ENCODE measurements at regions not wholly inside any gene's neighbourhood (a gene's known extent, or its start where the extent isn't known, plus 50 kb on each side); places are given as distances from the start of the nearest gene placed in this dataset.

DNA sequence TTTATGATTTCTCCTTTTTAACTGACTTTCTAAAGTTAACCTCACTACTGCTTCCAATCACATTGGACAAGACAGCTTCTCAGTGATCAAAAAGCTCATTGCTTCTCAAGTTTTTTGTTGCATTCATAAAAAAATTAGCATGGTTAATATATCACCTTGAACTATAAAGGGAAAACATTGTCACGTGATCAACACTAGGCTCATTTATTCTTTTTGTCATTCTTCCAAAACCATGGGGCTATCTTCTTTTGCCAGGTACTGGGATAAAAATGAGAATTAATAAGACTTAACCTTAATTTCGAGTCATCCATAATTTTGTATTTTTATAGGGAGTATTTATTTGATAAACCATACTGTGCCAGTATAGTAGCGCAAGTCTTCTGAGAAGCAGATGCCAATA lies 1105.9 kb upstream of the TENM3 start:
- H3K9ac ChIP-seq (ENCODE audit: insufficient read depth, low read depth, low read length), result no peak overlapping the region
- no peak overlapping the region for H3K4me3 ChIP-seq (replicated peaks in 1 of 3; ENCODE audit: insufficient read depth in 1 of 3, low read depth in 2 of 3, low read length in 3 of 3)
- WGBS (ENCODE audit: low lambda C conversion rate), result 20% methylated on average over 3 of the region's 3 CpGs
- no peaks in the 10 kb centered on the region; a peak in 1 of 5 replicates for H3K27me3 ChIP-seq (ENCODE audit: control insufficient read depth in 1 of 2, insufficient read depth in 2 of 2, low read length in 2 of 2)
- H3K36me3 ChIP-seq (replicated peaks in 1 of 2; ENCODE audit: control insufficient read depth in 1 of 2, insufficient read depth in 2 of 2, low read length in 2 of 2), result no peaks in the 10 kb centered on the region
- ChIA-PET POLR2A (no interaction called here), CTCF (ENCODE audit: low intra/inter-chr PET ratio, low total read pairs) (no interaction called here)
- H3K79me2 ChIP-seq (ENCODE audit: insufficient read depth, low read length), result no peaks in the 10 kb centered on the region
- no TSS peak for BruUV-seq (replicated peaks)
- FAIRE-seq, result no peak
- intact Hi-C loops (cut with micrococcal nuclease; ENCODE audit: unreplicated experiment) (no loop called here), in situ Hi-C loops (cut with HindIII; ENCODE audit: extremely low pct_ligation_motif_present, low pct_unique_long_range_greater_than_20kb) (no loop called here)
- no peaks in the 10 kb centered on the region for H4K20me1 ChIP-seq (ENCODE audit: insufficient read depth, low read length)
- no peaks in the 10 kb centered on the region for H3K4me1 ChIP-seq (ENCODE audit: insufficient read depth, low read length)
- no peak for ATAC-seq
- DNase-seq (ENCODE audit: low spot score), result no peak
- TF ChIP-seq RAD51 (IDR thresholded peaks at IDR 0.05; ENCODE audit: borderline replicate concordance) (peak; percentile 72), ZNF512 (CRISPR knock-in tag; IDR thresholded peaks at IDR 0.05) (no peak), ZSCAN5A (CRISPR knock-in tag; IDR thresholded peaks at IDR 0.05; ENCODE audit: borderline replicate concordance) (no peak)
- TF ChIP-seq, protein P1, sequence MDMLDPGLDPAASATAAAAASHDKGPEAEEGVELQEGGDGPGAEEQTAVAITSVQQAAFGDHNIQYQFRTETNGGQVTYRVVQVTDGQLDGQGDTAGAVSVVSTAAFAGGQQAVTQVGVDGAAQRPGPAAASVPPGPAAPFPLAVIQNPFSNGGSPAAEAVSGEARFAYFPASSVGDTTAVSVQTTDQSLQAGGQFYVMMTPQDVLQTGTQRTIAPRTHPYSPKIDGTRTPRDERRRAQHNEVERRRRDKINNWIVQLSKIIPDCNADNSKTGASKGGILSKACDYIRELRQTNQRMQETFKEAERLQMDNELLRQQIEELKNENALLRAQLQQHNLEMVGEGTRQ (IDR thresholded peaks at IDR 0.05; ENCODE audit: low read depth, low read length), result peak; percentile 36; the same call in 1 of the 2 replicates
- TF ChIP-seq, protein P1 (CRISPR knock-in tag; IDR thresholded peaks at IDR 0.05; ENCODE audit: borderline replicate concordance), result no peak
- no peak overlapping the region for H3K4me2 ChIP-seq (ENCODE audit: low read depth, low read length)
- no peak overlapping the region for H3K27ac ChIP-seq (ENCODE audit: extremely low read length, insufficient read depth, low read length)
- no peak overlapping the region for H2AFZ ChIP-seq (ENCODE audit: low read length)
- H3K9me3 ChIP-seq (ENCODE audit: low read length), result no peaks in the 10 kb centered on the region

Measured in HepG2 (cell line).